GM10266 (cell line): ENCODE measurements at regions not wholly inside any gene's neighbourhood (a gene's known extent, or its start where the extent isn't known, plus 50 kb on each side); places are given as distances from the start of the nearest gene placed in this dataset.

Experiments
- DNase-seq: peaks from one replicate; pipeline ENCODE4 v3.0.0; 2012; ENCODE audit errors: extremely low spot score
- CTCF ChIP-seq: IDR thresholded peaks from 2 replicates; pipeline ENCODE4 v1.5.1; 2012; ENCODE audit warnings: mild to moderate bottlenecking, low read depth; ENCODE audit not compliant: control insufficient read depth, insufficient read depth; ENCODE audit errors: missing control alignments

- DNase-seq = no peak
- TF ChIP-seq CTCF = no peak
These were observed 766.4 kb upstream of the WWC1 start for GRCh38 chr5:167525004-167525403.

DNA sequence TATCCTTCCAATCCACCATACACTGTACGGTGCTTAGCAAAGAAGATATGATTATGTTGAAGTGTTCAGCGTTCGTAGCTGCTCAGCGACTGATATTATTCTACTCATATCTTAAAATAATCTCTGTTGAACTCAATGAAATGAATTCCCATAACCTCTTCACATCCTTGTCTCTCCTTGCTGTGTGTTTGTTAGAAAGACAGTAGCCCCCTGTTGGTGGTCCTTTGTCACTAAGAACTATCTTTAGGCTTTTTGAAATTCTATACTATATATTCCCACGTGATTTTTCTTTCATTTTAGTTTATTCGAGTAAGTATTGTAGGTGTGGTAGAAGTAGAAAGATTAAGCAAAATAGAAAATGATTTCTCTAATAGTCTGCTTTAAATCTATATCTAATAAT is 762.8 kb upstream of the WWC1 start:
- TF ChIP-seq CTCF = no peak
- DNase-seq = no peak

DNA sequence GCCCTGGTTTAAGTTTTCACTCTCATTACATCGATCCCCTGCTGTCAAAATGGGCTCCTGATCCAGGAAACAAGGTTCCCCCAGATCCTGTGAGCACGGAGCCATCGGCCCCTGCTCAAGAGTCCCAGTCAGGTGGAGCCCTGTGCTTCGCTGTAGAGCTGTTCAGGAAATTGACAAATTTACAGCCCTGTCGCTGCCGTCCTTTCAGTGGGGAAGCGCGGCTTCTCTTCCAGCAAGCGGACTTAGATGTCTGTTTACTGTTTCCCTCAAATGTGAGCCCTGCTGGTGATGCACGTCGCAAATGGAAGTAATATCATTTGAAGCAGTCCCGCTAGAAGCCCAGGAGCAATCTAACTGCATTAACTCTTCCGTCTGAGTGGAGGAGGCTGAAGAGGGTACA is 760.9 kb upstream of the WWC1 start:
- TF ChIP-seq CTCF = no peak
- no peak for DNase-seq

GRCh38 chr5:167533814-167534795 is 757.3 kb upstream of the WWC1 start:
- no peak for DNase-seq
- no peak for TF ChIP-seq CTCF

- no peak for TF ChIP-seq CTCF
These were observed 751.7 kb upstream of the WWC1 start for GRCh38 chr5:167539747-167540146.

DNA sequence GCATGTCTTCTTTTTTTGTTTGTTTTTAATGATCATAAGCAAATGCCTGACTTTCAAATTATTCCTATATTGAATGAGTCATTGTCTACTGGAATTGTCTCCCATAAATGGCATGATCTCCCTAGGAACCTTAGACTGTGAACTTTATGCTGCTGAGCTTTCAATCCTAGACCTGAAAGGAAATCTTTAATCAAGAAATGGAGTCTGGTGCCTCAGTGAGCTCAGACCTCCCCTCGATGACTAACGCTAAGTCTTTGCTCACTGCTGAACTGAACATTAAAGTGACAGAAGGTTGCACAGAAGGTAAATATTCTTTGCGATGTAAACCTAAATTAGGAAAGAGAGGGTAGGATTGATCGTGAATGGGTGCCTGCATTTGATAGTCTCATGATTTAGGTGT is 745.2 kb upstream of the WWC1 start:
- no peak for DNase-seq
- no peak for TF ChIP-seq CTCF

More at GRCh38 chr5:167539747-167540146, 751.7 kb upstream of the WWC1 start:
- no peak for DNase-seq

- no peak for TF ChIP-seq CTCF
These were observed 739.1 kb upstream of the WWC1 start for GRCh38 chr5:167552356-167552755.

More at GRCh38 chr5:167552356-167552755, 739.1 kb upstream of the WWC1 start:
- DNase-seq = no peak
